HEK293 (cell line): ENCODE measurements at regions not wholly inside any gene's neighbourhood (a gene's known extent, or its start where the extent isn't known, plus 50 kb on each side); places are given as distances from the start of the nearest gene placed in this dataset.

Source experiments
- CTCF ChIA-PET: fragments of 350-600 bp; formaldehyde crosslinking; extraction: SDS; loops from one replicate; lab custom pipeline; 2021; ENCODE audit warnings: antibody characterized with exemption; lab: Yijun Ruan, JAX
- POLR2A ChIA-PET: fragments of 300-600 bp; formaldehyde crosslinking; extraction: SDS; loops from one replicate; lab custom pipeline; 2020; ENCODE audit warnings: antibody characterized with exemption, inconsistent platforms; lab: Yijun Ruan, JAX
- H3K27ac ChIP-seq: fragments of 200-500 bp; sonication (Bioruptor generic); 2 replicates; pipeline ENCODE4 v1.5.1; 2014; ENCODE audit warnings: low read depth, low read length, control low read depth, inconsistent platforms; ENCODE audit errors: extremely low read depth
- H3K36me3 ChIP-seq, 2 experiments: fragments of 200-500 bp in 1 of 2; sonication (Bioruptor generic) in 1 of 2; 1 replicate in 1 of 2; 2 replicates in 1 of 2; pipeline ENCODE4 v1.5.1; 2014 to 2017; ENCODE audit warnings: inconsistent platforms in 2 of 2, low read length in 2 of 2; ENCODE audit not compliant: control insufficient read depth in 2 of 2, insufficient read depth in 1 of 2
- H3K4me1 ChIP-seq: fragments of 200-500 bp; sonication (Bioruptor generic); 2 replicates; pipeline ENCODE4 v1.5.1; 2014; ENCODE audit warnings: mild to moderate bottlenecking, low read length, inconsistent platforms; ENCODE audit not compliant: control insufficient read depth, insufficient read depth
- H3K4me3 ChIP-seq: 2 replicates; pipeline ENCODE4 v1.5.1; 2011; ENCODE audit warnings: low read depth, mild to moderate bottlenecking, control low read depth, low read length, moderate library complexity
- H3K9me3 ChIP-seq: fragments of 200-500 bp; sonication (Bioruptor generic); 2 replicates; pipeline ENCODE4 v1.5.1; 2014; ENCODE audit warnings: low read depth, low read length, inconsistent platforms; ENCODE audit not compliant: control insufficient read depth, insufficient read depth
- BCL11A ChIP-seq: fragments of 450-650 bp; formaldehyde crosslinking; IDR thresholded peaks from 2 replicates; pipeline ENCODE4 v1.5.1; 2016; ENCODE audit warnings: low read depth, missing biosample characterization, missing genetic modification characterization
- GLIS1 ChIP-seq: fragments of 450-650 bp; formaldehyde crosslinking; IDR thresholded peaks from 2 replicates; pipeline ENCODE4 v1.5.1; 2016; ENCODE audit warnings: missing biosample characterization, missing genetic modification characterization
- GLIS2 ChIP-seq: fragments of 450-650 bp; formaldehyde crosslinking; IDR thresholded peaks from 2 replicates; pipeline ENCODE4 v1.5.1; 2016; ENCODE audit warnings: missing biosample characterization, missing genetic modification characterization
- ZBTB8A ChIP-seq: fragments of 450-650 bp; formaldehyde crosslinking; IDR thresholded peaks from 2 replicates; pipeline ENCODE4 v1.5.1; 2016; ENCODE audit warnings: missing biosample characterization, missing genetic modification characterization
- ZNF239 ChIP-seq: fragments of 450-650 bp; formaldehyde crosslinking; IDR thresholded peaks from 2 replicates; pipeline ENCODE4 v1.5.1; 2016; ENCODE audit warnings: missing biosample characterization, missing genetic modification characterization
- ZNF391 ChIP-seq: fragments of 450-650 bp; formaldehyde crosslinking; IDR thresholded peaks from 2 replicates; pipeline ENCODE4 v1.5.1; 2016; ENCODE audit warnings: low read depth, missing biosample characterization, missing genetic modification characterization, borderline replicate concordance
- ZNF394 ChIP-seq: fragments of 450-650 bp; formaldehyde crosslinking; IDR thresholded peaks from 2 replicates; pipeline ENCODE4 v1.5.1; 2016; ENCODE audit warnings: missing biosample characterization, missing genetic modification characterization, mild to moderate bottlenecking, moderate library complexity, borderline replicate concordance
- ZNF423 ChIP-seq: fragments of 450-650 bp; formaldehyde crosslinking; IDR thresholded peaks from 2 replicates; pipeline ENCODE4 v1.5.1; 2016; ENCODE audit warnings: missing biosample characterization, missing genetic modification characterization
- ZNF426 ChIP-seq: fragments of 450-650 bp; formaldehyde crosslinking; IDR thresholded peaks from 2 replicates; pipeline ENCODE4 v1.5.1; 2017; ENCODE audit warnings: missing biosample characterization, missing genetic modification characterization, mild to moderate bottlenecking, inconsistent platforms, moderate library complexity
- ZNF48 ChIP-seq: fragments of 450-650 bp; formaldehyde crosslinking; IDR thresholded peaks from 2 replicates; pipeline ENCODE4 v1.5.1; 2016; ENCODE audit warnings: missing biosample characterization, missing genetic modification characterization
- ZNF510 ChIP-seq: fragments of 450-650 bp; formaldehyde crosslinking; IDR thresholded peaks from 2 replicates; pipeline ENCODE4 v1.5.1; 2018; ENCODE audit warnings: mild to moderate bottlenecking, missing genetic modification characterization, missing biosample characterization; ENCODE audit not compliant: insufficient replicate concordance
- ZNF521 ChIP-seq: fragments of 450-650 bp; formaldehyde crosslinking; IDR thresholded peaks from 2 replicates; pipeline ENCODE4 v1.5.1; 2017; ENCODE audit warnings: missing biosample characterization, mild to moderate bottlenecking, missing genetic modification characterization
- ZNF529 ChIP-seq: fragments of 450-650 bp; formaldehyde crosslinking; IDR thresholded peaks from 2 replicates; pipeline ENCODE4 v1.5.1; 2017; ENCODE audit warnings: missing genetic modification characterization, missing biosample characterization; ENCODE audit not compliant: insufficient replicate concordance
- ZNF530 ChIP-seq: fragments of 450-650 bp; formaldehyde crosslinking; IDR thresholded peaks from 2 replicates; pipeline ENCODE4 v1.5.1; 2016; ENCODE audit warnings: low read depth, missing biosample characterization, missing genetic modification characterization
- ZNF558 ChIP-seq: fragments of 450-650 bp; formaldehyde crosslinking; IDR thresholded peaks from 2 replicates; pipeline ENCODE4 v1.5.1; 2016; ENCODE audit warnings: missing biosample characterization, missing genetic modification characterization
- ZNF560 ChIP-seq: fragments of 450-650 bp; formaldehyde crosslinking; IDR thresholded peaks from 2 replicates; pipeline ENCODE4 v1.5.1; 2017; ENCODE audit warnings: missing biosample characterization, missing genetic modification characterization, borderline replicate concordance
- ZNF707 ChIP-seq: fragments of 450-650 bp; formaldehyde crosslinking; IDR thresholded peaks from 2 replicates; pipeline ENCODE4 v1.5.1; 2016; ENCODE audit warnings: missing biosample characterization, missing genetic modification characterization
- ZNF747 ChIP-seq: fragments of 450-650 bp; formaldehyde crosslinking; IDR thresholded peaks from 2 replicates; pipeline ENCODE4 v1.5.1; 2016; ENCODE audit warnings: missing biosample characterization, missing genetic modification characterization
- ZNF791 ChIP-seq: fragments of 450-650 bp; formaldehyde crosslinking; IDR thresholded peaks from 2 replicates; pipeline ENCODE4 v1.5.1; 2016; ENCODE audit warnings: missing biosample characterization, missing genetic modification characterization
- TF ChIP-seq, protein P1 (sequence below): fragments of 450-650 bp; formaldehyde crosslinking; IDR thresholded peaks from 2 replicates; pipeline ENCODE4 v1.5.1; 2016; ENCODE audit warnings: missing biosample characterization, missing genetic modification characterization
- TF ChIP-seq, protein P2 (sequence below): fragments of 450-650 bp; formaldehyde crosslinking; IDR thresholded peaks from 2 replicates; pipeline ENCODE4 v1.5.1; 2016; ENCODE audit warnings: missing biosample characterization, missing genetic modification characterization
- TF ChIP-seq, protein P3 (sequence below): fragments of 450-650 bp; formaldehyde crosslinking; IDR thresholded peaks from 2 replicates; pipeline ENCODE4 v1.5.1; 2016; ENCODE audit warnings: missing biosample characterization, missing genetic modification characterization
- TF ChIP-seq, protein P4 (sequence below): fragments of 450-650 bp; formaldehyde crosslinking; IDR thresholded peaks from 2 replicates; pipeline ENCODE4 v1.5.1; 2016; ENCODE audit warnings: missing biosample characterization, missing genetic modification characterization
- TF ChIP-seq, protein P5 (sequence below): fragments of 450-650 bp; formaldehyde crosslinking; IDR thresholded peaks from 2 replicates; pipeline ENCODE4 v1.5.1; 2016; ENCODE audit warnings: missing biosample characterization, missing genetic modification characterization

DNA sequence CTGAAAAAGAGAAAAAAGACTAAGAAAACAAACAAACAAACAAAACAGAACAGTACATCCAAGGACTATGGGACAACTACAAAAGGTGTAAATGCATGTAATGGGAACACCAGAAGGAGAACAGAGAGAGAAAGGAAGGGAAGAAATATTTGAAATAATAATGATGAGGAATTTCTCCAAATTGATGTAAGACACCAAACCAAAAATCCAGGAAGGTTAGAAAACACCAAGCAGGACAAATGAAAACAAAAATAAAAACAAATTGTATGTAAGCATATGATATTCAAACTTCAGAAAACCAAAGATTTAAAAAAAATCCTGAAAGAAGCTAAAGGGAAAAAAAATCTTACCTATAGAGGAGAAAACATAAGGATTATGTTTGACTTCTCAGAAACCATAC, 125.9 kb upstream of the ACTBL2 start:
- no peaks in the 10 kb centered on the region; a peak in 1 of 3 replicates for H3K36me3 ChIP-seq
- no peak overlapping the region for H3K27ac ChIP-seq
- no peaks in the 10 kb centered on the region for H3K4me1 ChIP-seq
- ChIA-PET POLR2A (no interaction called here), CTCF (interaction anchor here (0.6 kb wide), 1 partner anchor 550 kb away, joined by 3 read pairs; no protein-coding TSS in a partner anchor)
- no peaks in the 10 kb centered on the region for H3K9me3 ChIP-seq
- no peak for TF ChIP-seq ZNF426 (tag by site-specific recombination)
- no peak for TF ChIP-seq ZNF560 (tag by site-specific recombination)
- TF ChIP-seq ZNF558 (tag by site-specific recombination), result peak; percentile 95
- TF ChIP-seq, protein P1, sequence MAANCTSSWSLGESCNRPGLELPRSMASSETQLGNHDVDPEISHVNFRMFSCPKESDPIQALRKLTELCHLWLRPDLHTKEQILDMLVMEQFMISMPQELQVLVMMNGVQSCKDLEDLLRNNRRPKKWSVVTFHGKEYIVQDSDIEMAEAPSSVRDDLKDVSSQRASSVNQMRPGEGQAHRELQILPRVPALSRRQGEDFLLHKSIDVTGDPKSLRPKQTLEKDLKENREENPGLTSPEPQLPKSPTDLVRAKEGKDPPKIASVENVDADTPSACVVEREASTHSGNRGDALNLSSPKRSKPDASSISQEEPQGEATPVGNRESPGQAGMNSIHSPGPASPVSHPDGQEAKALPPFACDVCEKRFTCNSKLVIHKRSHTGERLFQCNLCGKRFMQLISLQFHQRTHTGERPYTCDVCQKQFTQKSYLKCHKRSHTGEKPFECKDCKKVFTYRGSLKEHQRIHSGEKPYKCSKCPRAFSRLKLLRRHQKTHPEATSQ (tag by site-specific recombination), result no peak
- H3K4me3 ChIP-seq, result no peak overlapping the region

DNA sequence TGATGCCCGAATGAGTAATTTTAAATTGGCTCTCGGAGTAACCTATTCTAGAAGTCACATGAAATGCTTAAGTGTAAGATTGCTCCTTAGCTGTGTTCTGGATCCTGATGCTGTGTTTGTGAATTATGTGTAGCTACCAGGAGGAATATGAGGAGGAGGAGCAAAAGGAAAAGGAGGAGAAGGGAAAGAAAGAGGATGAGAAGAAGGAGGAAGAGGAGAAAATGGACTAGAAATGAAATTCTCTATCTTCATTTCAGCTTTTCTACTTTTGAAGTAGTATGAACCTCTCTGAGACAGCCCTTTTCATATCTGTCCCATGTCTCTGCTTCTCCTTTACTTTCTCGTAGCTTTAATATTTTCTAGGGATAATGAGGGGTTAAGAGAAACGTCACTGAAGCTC, 119.4 kb upstream of the ACTBL2 start:
- Histone ChIP-seq H3K4me3 (no peak overlapping the region), H3K9me3 (no peaks in the 10 kb centered on the region), H3K4me1 (no peaks in the 10 kb centered on the region), H3K27ac (no peak overlapping the region), H3K36me3 (no peaks in the 10 kb centered on the region)
- TF ChIP-seq ZNF791 (tag by site-specific recombination) (no peak), ZNF747 (tag by site-specific recombination) (no peak), ZNF391 (tag by site-specific recombination) (no peak), ZBTB8A (tag by site-specific recombination) (no peak), GLIS2 (tag by site-specific recombination) (no peak), BCL11A (tag by site-specific recombination) (no peak), ZNF530 (tag by site-specific recombination) (no peak), ZNF423 (tag by site-specific recombination) (no peak), ZNF394 (tag by site-specific recombination) (no peak), ZNF521 (tag by site-specific recombination) (no peak), GLIS1 (no peak), ZNF239 (no peak), ZNF48 (tag by site-specific recombination) (no peak), ZNF707 (no peak), ZNF510 (no peak), ZNF529 (tag by site-specific recombination) (no peak)
- TF ChIP-seq, protein P2, sequence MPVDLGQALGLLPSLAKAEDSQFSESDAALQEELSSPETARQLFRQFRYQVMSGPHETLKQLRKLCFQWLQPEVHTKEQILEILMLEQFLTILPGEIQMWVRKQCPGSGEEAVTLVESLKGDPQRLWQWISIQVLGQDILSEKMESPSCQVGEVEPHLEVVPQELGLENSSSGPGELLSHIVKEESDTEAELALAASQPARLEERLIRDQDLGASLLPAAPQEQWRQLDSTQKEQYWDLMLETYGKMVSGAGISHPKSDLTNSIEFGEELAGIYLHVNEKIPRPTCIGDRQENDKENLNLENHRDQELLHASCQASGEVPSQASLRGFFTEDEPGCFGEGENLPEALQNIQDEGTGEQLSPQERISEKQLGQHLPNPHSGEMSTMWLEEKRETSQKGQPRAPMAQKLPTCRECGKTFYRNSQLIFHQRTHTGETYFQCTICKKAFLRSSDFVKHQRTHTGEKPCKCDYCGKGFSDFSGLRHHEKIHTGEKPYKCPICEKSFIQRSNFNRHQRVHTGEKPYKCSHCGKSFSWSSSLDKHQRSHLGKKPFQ (tag by site-specific recombination), result no peak
- TF ChIP-seq, protein P3, sequence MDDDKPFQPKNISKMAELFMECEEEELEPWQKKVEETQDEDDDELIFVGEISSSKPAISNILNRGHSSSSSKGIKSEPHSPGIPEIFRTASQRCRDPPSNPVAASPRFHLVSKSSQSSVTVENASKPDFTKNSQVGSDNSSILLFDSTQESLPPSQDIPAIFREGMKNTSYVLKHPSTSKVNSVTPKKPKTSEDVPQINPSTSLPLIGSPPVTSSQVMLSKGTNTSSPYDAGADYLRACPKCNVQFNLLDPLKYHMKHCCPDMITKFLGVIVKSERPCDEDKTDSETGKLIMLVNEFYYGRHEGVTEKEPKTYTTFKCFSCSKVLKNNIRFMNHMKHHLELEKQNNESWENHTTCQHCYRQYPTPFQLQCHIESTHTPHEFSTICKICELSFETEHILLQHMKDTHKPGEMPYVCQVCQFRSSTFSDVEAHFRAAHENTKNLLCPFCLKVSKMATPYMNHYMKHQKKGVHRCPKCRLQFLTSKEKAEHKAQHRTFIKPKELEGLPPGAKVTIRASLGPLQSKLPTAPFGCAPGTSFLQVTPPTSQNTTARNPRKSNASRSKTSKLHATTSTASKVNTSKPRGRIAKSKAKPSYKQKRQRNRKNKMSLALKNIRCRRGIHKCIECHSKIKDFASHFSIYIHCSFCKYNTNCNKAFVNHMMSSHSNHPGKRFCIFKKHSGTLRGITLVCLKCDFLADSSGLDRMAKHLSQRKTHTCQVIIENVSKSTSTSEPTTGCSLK (tag by site-specific recombination), result no peak
- TF ChIP-seq, protein P4, sequence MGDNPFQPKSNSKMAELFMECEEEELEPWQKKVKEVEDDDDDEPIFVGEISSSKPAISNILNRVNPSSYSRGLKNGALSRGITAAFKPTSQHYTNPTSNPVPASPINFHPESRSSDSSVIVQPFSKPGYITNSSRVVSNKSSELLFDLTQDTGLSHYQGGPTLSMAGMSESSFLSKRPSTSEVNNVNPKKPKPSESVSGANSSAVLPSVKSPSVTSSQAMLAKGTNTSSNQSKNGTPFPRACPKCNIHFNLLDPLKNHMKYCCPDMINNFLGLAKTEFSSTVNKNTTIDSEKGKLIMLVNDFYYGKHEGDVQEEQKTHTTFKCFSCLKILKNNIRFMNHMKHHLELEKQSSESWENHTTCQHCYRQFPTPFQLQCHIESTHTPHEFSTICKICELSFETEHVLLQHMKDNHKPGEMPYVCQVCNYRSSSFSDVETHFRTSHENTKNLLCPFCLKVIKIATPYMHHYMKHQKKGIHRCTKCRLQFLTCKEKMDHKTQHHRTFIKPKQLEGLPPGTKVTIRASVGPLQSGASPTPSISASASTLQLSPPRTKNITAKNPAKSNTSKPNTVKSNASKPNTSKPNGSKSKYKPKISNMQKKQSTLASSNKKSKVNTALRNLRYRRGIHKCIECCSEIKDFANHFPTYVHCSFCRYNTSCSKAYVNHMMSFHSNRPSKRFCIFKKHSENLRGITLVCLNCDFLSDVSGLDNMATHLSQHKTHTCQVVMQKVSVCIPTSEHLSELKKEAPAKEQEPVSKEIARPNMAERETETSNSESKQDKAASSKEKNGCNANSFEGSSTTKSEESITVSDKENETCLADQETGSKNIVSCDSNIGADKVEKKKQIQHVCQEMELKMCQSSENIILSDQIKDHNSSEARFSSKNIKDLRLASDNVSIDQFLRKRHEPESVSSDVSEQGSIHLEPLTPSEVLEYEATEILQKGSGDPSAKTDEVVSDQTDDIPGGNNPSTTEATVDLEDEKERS, result no peak
- TF ChIP-seq, protein P5, sequence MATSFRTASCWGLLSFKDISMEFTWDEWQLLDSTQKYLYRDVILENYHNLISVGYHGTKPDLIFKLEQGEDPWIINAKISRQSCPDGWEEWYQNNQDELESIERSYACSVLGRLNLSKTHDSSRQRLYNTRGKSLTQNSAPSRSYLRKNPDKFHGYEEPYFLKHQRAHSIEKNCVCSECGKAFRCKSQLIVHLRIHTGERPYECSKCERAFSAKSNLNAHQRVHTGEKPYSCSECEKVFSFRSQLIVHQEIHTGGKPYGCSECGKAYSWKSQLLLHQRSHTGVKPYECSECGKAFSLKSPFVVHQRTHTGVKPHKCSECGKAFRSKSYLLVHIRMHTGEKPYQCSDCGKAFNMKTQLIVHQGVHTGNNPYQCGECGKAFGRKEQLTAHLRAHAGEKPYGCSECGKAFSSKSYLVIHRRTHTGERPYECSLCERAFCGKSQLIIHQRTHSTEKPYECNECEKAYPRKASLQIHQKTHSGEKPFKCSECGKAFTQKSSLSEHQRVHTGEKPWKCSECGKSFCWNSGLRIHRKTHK, result no peak
- POLR2A ChIA-PET, result no interaction called here
- CTCF ChIA-PET, result interaction anchor here (0.5 to 0.7 kb wide), 2 partner anchors 191 to 1922 kb away, joined by 4 read pairs; no protein-coding TSS in a partner anchor
